HEK293T (cell line): ENCODE measurements at regions not wholly inside any gene's neighbourhood (a gene's known extent, or its start where the extent isn't known, plus 50 kb on each side); places are given as distances from the start of the nearest gene placed in this dataset.

ENCODE experiments used
- BHLHE40 ChIP-seq: fragments of 450-650 bp; IDR thresholded peaks from 2 replicates; pipeline ENCODE4 v1.6.1; 2016; ENCODE audit warnings: mild to moderate bottlenecking, moderate library complexity, borderline replicate concordance
- FOXM1 ChIP-seq: fragments of 450-650 bp; IDR thresholded peaks from 2 replicates; pipeline ENCODE4 v1.6.1; 2017; ENCODE audit warnings: mild to moderate bottlenecking, borderline replicate concordance
- SUZ12 ChIP-seq: fragments of 450-650 bp; IDR thresholded peaks from 2 replicates; pipeline ENCODE4 v1.6.1; 2016; ENCODE audit warnings: mild to moderate bottlenecking
- TARDBP ChIP-seq: fragments of 450-650 bp; IDR thresholded peaks from 2 replicates; pipeline ENCODE4 v1.6.1; 2016

DNA sequence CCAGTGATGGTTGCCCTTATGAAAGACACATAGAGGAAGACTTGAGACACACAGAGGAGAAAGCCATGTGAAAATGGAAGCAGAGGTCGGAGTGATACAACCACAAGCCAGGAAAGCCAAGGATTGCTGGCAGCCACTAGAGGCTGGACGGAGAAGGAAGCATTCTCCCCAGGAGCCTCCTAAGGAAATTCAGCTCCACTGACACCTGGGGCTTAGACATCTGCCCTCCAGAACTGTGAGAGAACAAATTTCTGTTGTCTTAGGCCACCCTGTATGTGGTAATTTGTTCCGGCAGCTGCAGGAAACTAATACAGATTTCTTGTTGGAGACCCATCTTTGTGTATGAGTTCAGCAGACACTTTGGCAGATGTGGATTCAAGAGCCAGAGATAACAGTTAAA, 126.9 kb upstream of the ATP1A1 start:
- no peak for TF ChIP-seq FOXM1
- TF ChIP-seq BHLHE40: no peak
- no peak for TF ChIP-seq TARDBP
- TF ChIP-seq SUZ12: no peak
